ENCODE measurements at regions not wholly inside any gene's neighbourhood (a gene's known extent, or its start where the extent isn't known, plus 50 kb on each side); places are given as distances from the start of the nearest gene placed in this dataset.
A peak's percentile ranks its signal among the peaks of the same experiment; 100 is the strongest.

- TF ChIP-seq CTCF (IDR thresholded peaks at IDR 0.05; ENCODE audit: control extremely low read depth in 1 of 3, insufficient read depth in 1 of 3, low read depth in 1 of 3, low read length in 3 of 3) = peak; percentile 46 to 73 (median 57)
- no peak for TF ChIP-seq ATF2 (IDR thresholded peaks at IDR 0.05; ENCODE audit: low read length)
These were observed 582.7 kb upstream of the PSMD7 start (continued) for GRCh38 chr16:73713778-73714495.

Measured in H1 (cell line).